Esophagus muscularis mucosa (tissue), 4 donors: ENCODE measurements at regions not wholly inside any gene's neighbourhood (a gene's known extent, or its start where the extent isn't known, plus 50 kb on each side); places are given as distances from the start of the nearest gene placed in this dataset.

Source experiments
- DNase-seq: peaks from one replicate; pipeline ENCODE4 v3.0.0-alpha.2; 2017; ENCODE audit errors: extremely low spot score
- H3K27ac ChIP-seq, 4 donors: fragments of 200-600 bp; sonication (generic); replicated peaks in 1 of 4; 1 replicate in 3 of 4; 2 replicates in 1 of 4; pipeline ENCODE4 v1.5.1; 2016 to 2019; ENCODE audit warnings: mild to moderate bottlenecking in 1 of 4
- H3K27me3 ChIP-seq, 4 donors: fragments of 200-600 bp; sonication (generic); one replicate each; pipeline versions ENCODE4 v1.5.1 to v1.6.0; 2016 to 2019
- H3K36me3 ChIP-seq, 4 donors: fragments of 200-600 bp; sonication (generic); one replicate each; pipeline ENCODE4 v1.5.1; 2016 to 2019
- H3K4me1 ChIP-seq, 4 donors: fragments of 200-600 bp; sonication (generic); one replicate each; pipeline ENCODE4 v1.5.1; 2016 to 2019
- H3K4me3 ChIP-seq, 4 donors: fragments of 200-600 bp; sonication (generic); 1 replicate in 2 of 4; 2 replicates in 2 of 4; pipeline ENCODE4 v1.5.1; 2016 to 2019; ENCODE audit warnings: mild to moderate bottlenecking in 4 of 4, moderate library complexity in 1 of 4
- H3K9me3 ChIP-seq, 4 donors: fragments of 200-600 bp; sonication (generic); 1 replicate in 3 of 4; 2 replicates in 1 of 4; pipeline ENCODE4 v1.5.1; 2016 to 2019
- CTCF ChIP-seq, 3 experiments: fragments of 200-600 bp in 2 of 3; fragments of 450-650 bp in 1 of 3; sonication (generic) in 2 of 3; IDR thresholded peaks; one replicate each; pipeline ENCODE4 v1.5.1; 2017 to 2019; ENCODE audit warnings: antibody characterized with exemption in 3 of 3, mild to moderate bottlenecking in 2 of 3, moderate library complexity in 1 of 3
- EP300 ChIP-seq: sonication (generic); formaldehyde crosslinking; IDR thresholded peaks from one replicate; pipeline ENCODE4 v1.6.1; 2017; ENCODE audit warnings: antibody characterized with exemption
- POLR2A ChIP-seq: fragments of 450-650 bp; IDR thresholded peaks from one replicate; pipeline ENCODE4 v1.6.1; 2017; ENCODE audit warnings: antibody characterized with exemption, moderate library complexity, mild to moderate bottlenecking, low read depth
- POLR2AphosphoS5 ChIP-seq, 2 donors: sonication (generic); formaldehyde crosslinking; IDR thresholded peaks; one replicate each; pipeline ENCODE4 v1.6.1; 2017; ENCODE audit warnings: antibody characterized with exemption in 2 of 2
- WGBS: methylation state at CpG from one replicate; pipeline ENCODE4 v1.1.5; 2018; 5-methylcytosine and 5-hydroxymethylcytosine counted together
- intact Hi-C: fragments of 100-400 bp; cut with DNase I; formaldehyde crosslinking; loops from one replicate; pipeline ENCODE4 v1.15.1; 2023

- Histone ChIP-seq H3K9me3 (no peaks in the 10 kb centered on the region), H3K27ac (no peak overlapping the region), H3K4me1 (no peaks in the 10 kb centered on the region), H3K36me3 (no peaks in the 10 kb centered on the region), H3K4me3 (no peak overlapping the region), H3K27me3 (no peaks in the 10 kb centered on the region)
- intact Hi-C loops = no loop called here
- no peak for DNase-seq
- WGBS = 75% methylated on average over 1 of the region's 1 CpG
- TF ChIP-seq POLR2A = no peak
- no peak for TF ChIP-seq POLR2AphosphoS5 (IDR thresholded peaks at IDR 0.05)
Measured at GRCh38 chr1:72885841-72886240, 603.5 kb upstream of the NEGR1 start.

GRCh38 chr1:72885017-72885416 is 602.7 kb upstream of the NEGR1 start:
- H3K27me3 ChIP-seq = no peaks in the 10 kb centered on the region
- TF ChIP-seq POLR2A (no peak), CTCF (IDR thresholded peaks at IDR 0.05) (no peak), EP300 (no peak), POLR2AphosphoS5 (IDR thresholded peaks at IDR 0.05) (no peak)
- 23% methylated on average over 1 of the region's 1 CpG for WGBS
- no peaks in the 10 kb centered on the region for H3K4me1 ChIP-seq
- no peak overlapping the region for H3K4me3 ChIP-seq
- intact Hi-C loops = no loop called here
- H3K9me3 ChIP-seq = no peaks in the 10 kb centered on the region
- H3K27ac ChIP-seq = no peak overlapping the region
- H3K36me3 ChIP-seq = no peaks in the 10 kb centered on the region
- DNase-seq = no peak

GRCh38 chr1:72869873-72870272 is 587.5 kb upstream of the NEGR1 start:
- H3K9me3 ChIP-seq = no peaks in the 10 kb centered on the region
- no peaks in the 10 kb centered on the region for H3K27me3 ChIP-seq
- H3K4me3 ChIP-seq = no peak overlapping the region
- H3K27ac ChIP-seq = no peak overlapping the region
- no peak for DNase-seq
- no peak for TF ChIP-seq CTCF (IDR thresholded peaks at IDR 0.05)
- TF ChIP-seq EP300 = no peak
- TF ChIP-seq POLR2AphosphoS5 (IDR thresholded peaks at IDR 0.05) = no peak
- TF ChIP-seq POLR2A = no peak
- intact Hi-C loops = no loop called here
- H3K4me1 ChIP-seq = no peaks in the 10 kb centered on the region
- H3K36me3 ChIP-seq = no peaks in the 10 kb centered on the region

- H3K27ac ChIP-seq = no peak overlapping the region
- H3K9me3 ChIP-seq = no peaks in the 10 kb centered on the region
- H3K4me1 ChIP-seq = no peaks in the 10 kb centered on the region
- no peak for DNase-seq
- no peaks in the 10 kb centered on the region for H3K27me3 ChIP-seq
- no peak overlapping the region for H3K4me3 ChIP-seq
- intact Hi-C loops = no loop called here
- TF ChIP-seq POLR2AphosphoS5 (IDR thresholded peaks at IDR 0.05) = no peak
- TF ChIP-seq CTCF (IDR thresholded peaks at IDR 0.05) = no peak
- no peak for TF ChIP-seq EP300
- TF ChIP-seq POLR2A = no peak
- H3K36me3 ChIP-seq = no peaks in the 10 kb centered on the region
Measured at GRCh38 chr1:72869441-72869840, 587.1 kb upstream of the NEGR1 start.

GRCh38 chr1:72851597-72851996 is 569.3 kb upstream of the NEGR1 start:
- no peak for DNase-seq
- no peaks in the 10 kb centered on the region for H3K27me3 ChIP-seq
- TF ChIP-seq EP300 = no peak
- no peak for TF ChIP-seq POLR2A
- no peak for TF ChIP-seq POLR2AphosphoS5 (IDR thresholded peaks at IDR 0.05)
- TF ChIP-seq CTCF (IDR thresholded peaks at IDR 0.05) = no peak
- H3K27ac ChIP-seq = no peak overlapping the region
- no peaks in the 10 kb centered on the region for H3K36me3 ChIP-seq
- WGBS = 62% methylated on average over 4 of the region's 4 CpGs
- H3K9me3 ChIP-seq = no peaks in the 10 kb centered on the region
- H3K4me3 ChIP-seq = no peak overlapping the region
- no peaks in the 10 kb centered on the region for H3K4me1 ChIP-seq
- intact Hi-C loops = no loop called here
